Hepatocyte (in vitro differentiated cells): ENCODE measurements at regions not wholly inside any gene's neighbourhood (a gene's known extent, or its start where the extent isn't known, plus 50 kb on each side); places are given as distances from the start of the nearest gene placed in this dataset.

Source experiments
- CTCF ChIP-seq: fragments of 200-600 bp; sonication (generic); IDR thresholded peaks from 2 replicates; pipeline ENCODE4 v1.5.1; 2016; ENCODE audit warnings: antibody characterized with exemption, mild to moderate bottlenecking; ENCODE audit not compliant: poor library complexity
- EZH2 ChIP-seq: fragments of 200-600 bp; sonication (generic); IDR thresholded peaks from 2 replicates; pipeline ENCODE4 v1.6.1; 2016; ENCODE audit warnings: antibody characterized with exemption, mild to moderate bottlenecking, borderline replicate concordance
- EZH2phosphoT487 ChIP-seq: fragments of 200-600 bp; sonication (generic); IDR thresholded peaks from one replicate; pipeline ENCODE4 v1.6.1; 2018; ENCODE audit warnings: antibody characterized with exemption, mild to moderate bottlenecking, low read depth, moderate library complexity; ENCODE audit not compliant: unreplicated experiment, severe bottlenecking

GRCh38 chr2:239657992-239658391 lies 257.2 kb upstream of the HDAC4 start:
- TF ChIP-seq CTCF (no peak), EZH2 (no peak), EZH2phosphoT487 (no peak)
